ENCODE measurements at regions not wholly inside any gene's neighbourhood (a gene's known extent, or its start where the extent isn't known, plus 50 kb on each side); places are given as distances from the start of the nearest gene placed in this dataset.
A peak's percentile ranks its signal among the peaks of the same experiment; 100 is the strongest.

DNA sequence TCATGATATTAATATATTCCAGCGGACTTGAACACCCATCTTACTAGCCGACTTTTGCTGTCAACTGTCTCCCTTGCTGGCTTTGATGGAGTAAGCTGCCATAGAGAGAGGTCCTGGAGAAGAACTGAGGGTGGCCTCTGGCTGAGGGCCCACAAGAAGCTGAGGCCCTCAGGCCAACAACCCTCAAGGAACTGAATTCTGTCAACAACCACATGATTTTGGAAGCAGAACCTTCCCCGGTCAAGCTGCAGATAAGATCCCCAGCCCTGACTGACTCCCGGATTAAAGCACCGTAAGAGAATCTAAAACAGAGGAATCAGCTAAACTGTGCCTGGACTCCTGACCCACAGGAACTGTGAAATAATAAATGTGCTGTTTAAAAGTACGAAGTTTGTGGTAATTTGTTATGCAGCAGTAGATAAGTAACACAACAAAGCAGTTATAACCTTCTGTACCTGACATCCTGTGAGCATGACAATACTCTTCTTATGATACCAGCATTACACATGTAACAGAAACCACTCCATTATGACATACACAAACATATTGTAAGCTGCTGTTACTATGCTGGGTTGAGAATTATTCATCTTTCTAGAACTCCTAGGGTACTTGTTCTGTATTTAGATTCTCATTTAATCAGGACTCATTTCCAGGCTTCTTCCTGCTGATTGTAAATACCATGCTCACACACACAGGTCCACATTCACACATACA lies 66.2 kb downstream of the HES1 start:
- H3K4me3 ChIP-seq (ENCODE audit: low read length) = no peak overlapping the region
- peaks cover 28% of the 10 kb centered on the region for H3K27me3 ChIP-seq (ENCODE audit: insufficient read depth, low read length)
- no peak overlapping the region for H3K27ac ChIP-seq (ENCODE audit: low read depth, low read length)
- H3K9ac ChIP-seq (ENCODE audit: low read depth, low read length) = no peak overlapping the region
- peaks cover 18% of the 10 kb centered on the region for H3K4me1 ChIP-seq (ENCODE audit: insufficient read depth, low read length)
- no peaks in the 10 kb centered on the region for H3K36me3 ChIP-seq (ENCODE audit: insufficient read depth, low read length)
- WGBS = 95% methylated on average over 6 of the region's 6 CpGs
- no peaks in the 10 kb centered on the region for H3K9me3 ChIP-seq (ENCODE audit: insufficient read depth, low read depth, low read length)

- Histone ChIP-seq H3K9ac (ENCODE audit: low read depth, low read length) (peak overlapping the region; percentile 74), H3K9me3 (ENCODE audit: insufficient read depth, low read depth, low read length) (no peaks in the 10 kb centered on the region), H3K27ac (ENCODE audit: low read depth, low read length) (no peak overlapping the region), H3K4me1 (ENCODE audit: insufficient read depth, low read length) (peaks cover 18% of the 10 kb centered on the region), H3K27me3 (ENCODE audit: insufficient read depth, low read length) (peaks cover 28% of the 10 kb centered on the region), H3K4me3 (ENCODE audit: low read length) (peak overlapping the region; percentile 48), H3K36me3 (ENCODE audit: insufficient read depth, low read length) (no peaks in the 10 kb centered on the region)
- WGBS = 56% methylated on average over 11 of the region's 11 CpGs
Observed at GRCh38 chr3:194203482-194204041, 67.6 kb downstream of the HES1 start.

GRCh38 chr3:194204042-194204987 lies 68.4 kb downstream of the HES1 start:
- H3K4me3 ChIP-seq (ENCODE audit: low read length) = peak overlapping the region; percentile 48
- H3K4me1 ChIP-seq (ENCODE audit: insufficient read depth, low read length) = peaks cover 18% of the 10 kb centered on the region
- WGBS = 10% methylated on average over 79 of the region's 79 CpGs
- H3K27ac ChIP-seq (ENCODE audit: low read depth, low read length) = no peak overlapping the region; the same call in 1 of the 2 replicates
- no peaks in the 10 kb centered on the region for H3K36me3 ChIP-seq (ENCODE audit: insufficient read depth, low read length)
- no peaks in the 10 kb centered on the region for H3K9me3 ChIP-seq (ENCODE audit: insufficient read depth, low read depth, low read length)
- peaks cover 28% of the 10 kb centered on the region for H3K27me3 ChIP-seq (ENCODE audit: insufficient read depth, low read length)
- peak overlapping the region; percentile 74 for H3K9ac ChIP-seq (ENCODE audit: low read depth, low read length)

DNA sequence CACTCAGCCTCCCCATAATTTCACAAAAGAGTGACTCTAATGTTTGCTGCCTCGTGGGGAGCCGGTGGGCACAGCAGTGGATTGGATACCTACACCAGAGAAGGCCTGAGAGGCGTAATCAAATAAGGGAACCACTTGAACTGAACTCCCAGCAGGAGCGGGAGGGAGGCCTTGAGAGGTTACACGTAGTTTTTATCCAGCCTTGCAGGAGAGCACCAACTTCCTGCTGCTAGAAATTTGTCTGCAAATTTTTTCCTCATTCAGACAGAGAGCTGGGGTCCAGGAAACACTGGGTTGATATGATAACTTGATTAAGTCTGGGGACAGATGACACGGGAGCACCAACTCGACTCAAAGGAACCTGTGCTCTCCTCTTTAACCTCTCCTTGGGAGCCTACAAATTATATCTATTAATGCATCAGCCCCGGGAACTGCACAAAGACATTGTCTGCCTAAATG lies 69.8 kb downstream of the HES1 start:
- Histone ChIP-seq H3K9me3 (ENCODE audit: insufficient read depth, low read depth, low read length) (no peaks in the 10 kb centered on the region), H3K4me1 (ENCODE audit: insufficient read depth, low read length) (peaks cover 18% of the 10 kb centered on the region), H3K27ac (ENCODE audit: low read depth, low read length) (no peak overlapping the region), H3K27me3 (ENCODE audit: insufficient read depth, low read length) (peaks cover 28% of the 10 kb centered on the region), H3K36me3 (ENCODE audit: insufficient read depth, low read length) (no peaks in the 10 kb centered on the region), H3K4me3 (ENCODE audit: low read length) (no peak overlapping the region), H3K9ac (ENCODE audit: low read depth, low read length) (no peak overlapping the region)
- WGBS = 63% methylated on average over 8 of the region's 8 CpGs

GRCh38 chr3:194206320-194206719 lies 70.4 kb downstream of the HES1 start:
- Histone ChIP-seq H3K4me3 (ENCODE audit: low read length) (no peak overlapping the region), H3K4me1 (ENCODE audit: insufficient read depth, low read length) (peaks cover 19% of the 10 kb centered on the region), H3K9me3 (ENCODE audit: insufficient read depth, low read depth, low read length) (no peaks in the 10 kb centered on the region), H3K9ac (ENCODE audit: low read depth, low read length) (no peak overlapping the region), H3K27ac (ENCODE audit: low read depth, low read length) (no peak overlapping the region), H3K27me3 (ENCODE audit: insufficient read depth, low read length) (peaks cover 28% of the 10 kb centered on the region), H3K36me3 (ENCODE audit: insufficient read depth, low read length) (no peaks in the 10 kb centered on the region)
- WGBS = 91% methylated on average over 10 of the region's 10 CpGs

GRCh38 chr3:194208709-194209108 lies 72.8 kb downstream of the HES1 start:
- Histone ChIP-seq H3K27me3 (ENCODE audit: insufficient read depth, low read length) (peaks cover 11% of the 10 kb centered on the region), H3K27ac (ENCODE audit: low read depth, low read length) (no peak overlapping the region), H3K9ac (ENCODE audit: low read depth, low read length) (no peak overlapping the region), H3K36me3 (ENCODE audit: insufficient read depth, low read length) (no peaks in the 10 kb centered on the region), H3K4me1 (ENCODE audit: insufficient read depth, low read length) (peaks cover 35% of the 10 kb centered on the region), H3K4me3 (ENCODE audit: low read length) (no peak overlapping the region), H3K9me3 (ENCODE audit: insufficient read depth, low read depth, low read length) (no peaks in the 10 kb centered on the region)
- WGBS = 89% methylated on average over 3 of the region's 3 CpGs

GRCh38 chr3:194212161-194212844 lies 76.4 kb downstream of the HES1 start:
- Histone ChIP-seq H3K27me3 (ENCODE audit: insufficient read depth, low read length) (no peaks in the 10 kb centered on the region), H3K36me3 (ENCODE audit: insufficient read depth, low read length) (no peaks in the 10 kb centered on the region), H3K27ac (ENCODE audit: low read depth, low read length) (peak overlapping the region; percentile 91), H3K4me3 (ENCODE audit: low read length) (peak overlapping the region; percentile 11; the same call in 1 of the 2 replicates), H3K4me1 (ENCODE audit: insufficient read depth, low read length) (peaks cover 28% of the 10 kb centered on the region), H3K9ac (ENCODE audit: low read depth, low read length) (peak overlapping the region; percentile 45), H3K9me3 (ENCODE audit: insufficient read depth, low read depth, low read length) (no peaks in the 10 kb centered on the region)
- 16% methylated on average over 10 of the region's 13 CpGs for WGBS

GRCh38 chr3:194212845-194213331 lies 76.9 kb downstream of the HES1 start:
- WGBS = 5% methylated on average over 10 of the region's 10 CpGs
- H3K4me3 ChIP-seq (ENCODE audit: low read length) = peak overlapping the region; percentile 11; the same call in 1 of the 2 replicates
- peak overlapping the region; percentile 45 for H3K9ac ChIP-seq (ENCODE audit: low read depth, low read length)
- no peaks in the 10 kb centered on the region for H3K27me3 ChIP-seq (ENCODE audit: insufficient read depth, low read length)
- H3K9me3 ChIP-seq (ENCODE audit: insufficient read depth, low read depth, low read length) = no peaks in the 10 kb centered on the region
- H3K4me1 ChIP-seq (ENCODE audit: insufficient read depth, low read length) = peaks cover 28% of the 10 kb centered on the region
- no peaks in the 10 kb centered on the region for H3K36me3 ChIP-seq (ENCODE audit: insufficient read depth, low read length)
- H3K27ac ChIP-seq (ENCODE audit: low read depth, low read length) = peak overlapping the region; percentile 91

GRCh38 chr3:194215392-194215791 lies 79.4 kb downstream of the HES1 start:
- Histone ChIP-seq H3K4me3 (ENCODE audit: low read length) (no peak overlapping the region), H3K4me1 (ENCODE audit: insufficient read depth, low read length) (peaks cover 28% of the 10 kb centered on the region), H3K27ac (ENCODE audit: low read depth, low read length) (no peak overlapping the region), H3K27me3 (ENCODE audit: insufficient read depth, low read length) (no peaks in the 10 kb centered on the region), H3K36me3 (ENCODE audit: insufficient read depth, low read length) (no peaks in the 10 kb centered on the region), H3K9me3 (ENCODE audit: insufficient read depth, low read depth, low read length) (no peaks in the 10 kb centered on the region), H3K9ac (ENCODE audit: low read depth, low read length) (no peak overlapping the region)
- 73% methylated on average over 6 of the region's 6 CpGs for WGBS

- Histone ChIP-seq H3K4me1 (ENCODE audit: insufficient read depth, low read length) (peaks cover 4% of the 10 kb centered on the region; the same call in 1 of the 2 replicates), H3K27me3 (ENCODE audit: insufficient read depth, low read length) (no peaks in the 10 kb centered on the region), H3K9ac (ENCODE audit: low read depth, low read length) (no peak overlapping the region), H3K4me3 (ENCODE audit: low read length) (no peak overlapping the region), H3K27ac (ENCODE audit: low read depth, low read length) (no peak overlapping the region), H3K9me3 (ENCODE audit: insufficient read depth, low read depth, low read length) (no peaks in the 10 kb centered on the region), H3K36me3 (ENCODE audit: insufficient read depth, low read length) (no peaks in the 10 kb centered on the region)
- WGBS = 86% methylated on average over 13 of the region's 13 CpGs
Observed at GRCh38 chr3:194218646-194219453, 82.9 kb downstream of the HES1 start.
